A172 (cell line): ENCODE measurements at regions not wholly inside any gene's neighbourhood (a gene's known extent, or its start where the extent isn't known, plus 50 kb on each side); places are given as distances from the start of the nearest gene placed in this dataset.

Experiments
- DNase-seq: peaks from one replicate; pipeline ENCODE4 v3.0.0-alpha.2; 2015; ENCODE audit warnings: low spot score

- no peak for DNase-seq
Observed at GRCh38 chr13:72004246-72004645, 137.2 kb upstream of the DACH1 start.

- no peak for DNase-seq
Observed at GRCh38 chr13:71998223-71998622, 131.2 kb upstream of the DACH1 start.

- DNase-seq: no peak
Observed at GRCh38 chr13:71979616-71980015, 112.6 kb upstream of the DACH1 start.

GRCh38 chr13:71977028-71977427 lies 110.0 kb upstream of the DACH1 start:
- DNase-seq: no peak

GRCh38 chr13:71967990-71968389 lies 101.0 kb upstream of the DACH1 start:
- peak; percentile 1 for DNase-seq

- DNase-seq: peak; percentile 64
Observed at GRCh38 chr13:71964491-71965100, 97.6 kb upstream of the DACH1 start.

GRCh38 chr13:71962735-71963134 lies 95.7 kb upstream of the DACH1 start:
- DNase-seq: no peak

GRCh38 chr13:71962126-71962525 lies 95.1 kb upstream of the DACH1 start:
- no peak for DNase-seq

- DNase-seq: no peak
Observed at GRCh38 chr13:71949441-71949840, 82.4 kb upstream of the DACH1 start.

GRCh38 chr13:71939186-71939585 lies 72.2 kb upstream of the DACH1 start:
- peak; percentile 1 for DNase-seq

- no peak for DNase-seq
Observed at GRCh38 chr13:71935166-71935840, 68.3 kb upstream of the DACH1 start.

- no peak for DNase-seq
Observed at GRCh38 chr13:71924931-71925330, 57.9 kb upstream of the DACH1 start.

- DNase-seq: no peak
Observed at GRCh38 chr13:71922194-71922593, 55.2 kb upstream of the DACH1 start.
